ENCODE measurements at regions not wholly inside any gene's neighbourhood (a gene's known extent, or its start where the extent isn't known, plus 50 kb on each side); places are given as distances from the start of the nearest gene placed in this dataset.
"Not testable (repeated sequence)": the region's sequence is repeated elsewhere in the genome, so short reads cannot be mapped to it uniquely, and the experiment has no call there.

DNA sequence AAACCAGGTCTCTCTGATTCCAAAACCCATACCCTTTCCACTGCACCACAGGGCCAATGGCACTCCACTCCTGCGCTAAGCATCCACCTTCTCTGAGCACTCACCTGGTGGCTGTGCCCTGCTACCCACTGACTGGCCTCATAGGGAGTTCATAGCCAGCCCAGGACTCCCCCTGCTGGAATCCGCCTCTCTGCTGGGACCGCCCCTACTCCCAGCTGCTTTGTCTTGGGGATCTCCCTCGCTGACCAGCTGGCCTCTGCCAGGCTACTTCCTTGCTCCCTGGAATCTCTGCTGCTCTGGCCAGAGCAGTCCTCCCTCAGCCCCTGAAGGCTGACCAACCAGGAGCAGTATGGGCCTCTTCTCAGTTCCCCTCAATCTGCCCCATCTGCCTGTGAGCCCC lies 129.7 kb downstream of the FAXC start:
- peak; percentile 5 for DNase-seq (ENCODE audit: low spot score)

DNA sequence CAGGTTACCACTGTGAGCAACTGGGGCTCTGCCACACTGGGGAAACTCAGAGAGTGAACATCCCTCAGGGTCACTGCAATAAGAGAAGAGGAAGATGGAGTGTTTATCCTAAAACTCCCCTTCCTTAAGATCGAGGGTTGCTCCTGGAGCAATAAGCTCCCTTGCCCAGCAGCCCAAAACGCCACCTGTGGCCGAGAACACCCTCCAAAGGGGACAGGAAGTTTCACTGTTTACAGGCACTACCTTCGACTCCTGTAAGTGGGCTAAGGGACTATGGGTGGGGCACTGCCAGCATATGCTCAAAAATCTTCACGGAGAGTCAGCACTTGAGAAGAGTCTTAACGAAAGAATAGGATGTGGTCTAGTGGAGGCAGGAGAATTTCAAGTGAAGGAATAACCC lies 132.5 kb downstream of the FAXC start:
- no peak for DNase-seq (ENCODE audit: low spot score)

DNA sequence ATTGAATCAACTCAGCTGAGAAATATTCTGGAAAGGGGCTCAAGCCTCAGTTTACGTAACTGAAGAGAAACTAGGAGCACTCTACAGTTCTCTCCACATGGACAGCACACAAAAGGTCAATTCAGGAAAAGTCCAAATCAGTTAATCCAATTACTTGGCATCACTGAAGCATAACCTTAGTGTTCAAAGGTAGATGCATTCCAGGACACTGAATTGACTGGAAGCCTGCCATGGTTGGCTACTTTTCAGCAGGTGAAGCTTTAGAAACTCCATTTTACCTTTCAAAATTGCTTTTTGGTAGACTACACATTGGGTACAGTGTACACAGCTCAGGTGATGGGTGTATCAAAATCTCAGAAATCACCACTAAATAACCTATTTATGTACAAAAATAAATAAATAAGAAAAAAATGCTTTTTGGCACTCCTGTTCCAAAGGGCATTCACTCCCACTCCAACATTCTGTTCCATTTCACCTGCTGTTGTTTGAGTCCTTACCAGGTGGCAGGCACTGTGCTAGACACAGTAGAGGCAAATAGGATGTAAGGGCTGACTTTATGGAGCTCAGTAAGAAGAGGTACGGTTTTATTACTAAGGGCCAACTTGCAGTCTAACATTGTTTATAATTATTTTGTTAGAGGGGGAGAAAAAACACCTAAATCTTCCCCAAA lies 153.4 kb downstream of the FAXC start:
- DNase-seq (ENCODE audit: low spot score), result no peak

DNA sequence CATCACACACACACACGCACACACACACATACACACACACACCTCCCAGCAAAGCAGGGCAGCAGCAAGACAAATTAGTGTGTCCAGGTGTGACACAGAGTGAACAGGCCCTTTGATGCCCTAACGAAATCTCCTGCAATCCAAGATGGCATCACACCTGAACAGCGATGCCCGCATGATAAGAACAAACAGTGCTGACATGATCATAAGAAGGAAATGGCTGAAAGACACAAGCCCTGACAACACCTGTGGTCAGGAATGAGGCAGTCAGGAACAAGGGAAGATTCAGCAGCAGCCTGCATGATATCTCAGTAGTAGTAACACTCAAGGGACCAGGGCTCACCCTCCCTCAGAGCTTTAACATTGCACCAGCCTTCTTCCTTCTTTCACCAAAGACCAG lies 156.9 kb downstream of the FAXC start:
- no peak for DNase-seq (ENCODE audit: low spot score)

DNA sequence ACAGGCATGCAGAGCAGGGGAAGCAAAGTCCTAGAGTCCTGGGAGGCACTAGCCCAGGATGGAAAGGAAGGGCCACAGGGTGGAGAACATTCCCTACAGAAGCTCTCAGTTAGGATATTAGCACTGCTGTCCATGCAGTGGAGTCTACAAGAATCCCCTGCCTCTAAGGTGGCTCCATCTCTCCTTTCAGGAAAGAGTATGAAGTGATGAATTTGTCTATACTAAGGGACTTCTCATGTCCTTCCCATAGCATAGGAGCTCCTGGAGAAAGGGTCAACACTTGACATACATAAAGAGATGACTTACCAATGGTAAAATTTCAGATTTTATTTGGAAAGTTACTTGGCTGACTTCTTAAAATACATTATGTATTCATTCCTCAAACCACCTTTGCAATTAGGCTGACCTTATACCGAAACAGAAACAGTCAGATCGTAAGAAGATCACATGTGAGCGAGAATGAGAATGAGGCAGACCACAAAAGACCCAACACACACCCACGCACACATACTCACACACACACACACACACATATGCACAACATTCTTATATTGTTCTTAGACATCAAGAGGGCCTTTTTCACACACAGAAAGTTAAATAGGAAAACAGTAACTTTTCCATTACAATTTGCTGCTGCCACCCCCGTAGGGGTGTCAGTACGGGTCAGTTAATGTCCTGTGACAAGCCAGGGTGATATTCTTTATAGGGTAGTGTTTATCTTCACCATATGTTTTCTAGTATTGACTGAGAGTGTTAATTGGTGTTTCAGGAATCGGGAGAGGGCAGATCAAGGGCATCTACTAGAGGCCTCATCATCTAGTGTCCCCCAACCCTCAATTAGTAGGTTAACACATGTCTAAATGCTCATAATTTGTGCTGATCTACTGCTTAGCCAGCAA lies 159.4 kb downstream of the FAXC start:
- DNase-seq (ENCODE audit: low spot score), result no peak

DNA sequence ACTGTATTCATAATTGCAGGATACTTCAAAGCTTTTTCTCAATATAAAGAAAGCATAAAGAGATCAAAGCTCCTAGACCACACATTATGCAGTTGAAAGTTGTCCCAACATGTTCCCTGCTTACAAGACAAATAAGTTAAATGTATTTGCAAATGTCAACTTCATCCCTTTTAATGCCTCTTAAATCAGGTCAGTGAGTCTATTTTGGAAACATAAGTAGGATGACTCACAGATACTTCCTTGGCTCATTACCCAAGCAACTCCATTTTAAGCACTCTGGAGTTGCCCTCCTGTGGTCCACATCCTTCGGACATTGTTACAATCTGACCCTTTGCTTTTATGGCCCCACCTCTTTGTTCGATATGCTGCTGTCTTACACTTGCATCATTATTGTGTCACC lies 162.0 kb downstream of the FAXC start:
- no peak for DNase-seq (ENCODE audit: low spot score)

DNA sequence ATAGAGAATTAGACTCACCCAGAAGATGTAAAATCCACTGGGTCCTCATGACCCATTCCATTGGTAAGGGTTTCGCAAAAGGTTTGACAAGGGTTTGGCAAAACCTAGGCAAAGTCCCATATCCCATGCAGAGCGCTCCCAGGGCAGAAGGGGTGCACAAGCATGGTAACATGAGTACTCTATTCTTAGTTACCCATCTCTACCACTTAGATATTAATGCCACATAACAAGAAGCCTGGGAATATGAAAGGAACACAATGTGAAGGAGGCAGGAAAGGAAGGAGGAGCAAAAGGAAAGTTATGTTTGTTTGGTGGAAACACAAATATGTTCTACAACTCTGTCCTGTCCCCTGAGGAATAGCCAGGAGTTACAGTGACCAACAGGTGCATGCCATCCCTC lies 163.1 kb downstream of the FAXC start:
- DNase-seq (ENCODE audit: low spot score), result no peak

DNA sequence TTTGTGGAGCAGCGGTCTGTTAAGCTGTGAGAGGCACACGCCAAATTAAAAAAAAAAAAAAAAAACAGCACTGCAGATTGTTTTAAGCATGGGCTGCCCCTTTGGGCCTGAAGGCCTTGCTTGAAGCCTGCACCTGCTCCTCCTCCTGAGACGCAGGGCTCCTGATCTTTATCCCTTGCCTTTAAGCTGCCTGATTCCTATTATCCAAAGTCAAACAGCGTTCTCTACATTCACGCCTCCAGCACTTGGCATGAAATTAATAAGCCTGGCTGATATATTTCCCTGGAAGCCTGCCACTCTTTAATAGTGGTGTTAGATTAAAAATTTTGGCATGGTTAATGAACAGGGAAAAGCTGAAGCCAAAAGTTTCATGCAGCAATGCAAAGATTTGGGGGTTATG lies 163.9 kb downstream of the FAXC start:
- DNase-seq (ENCODE audit: low spot score), result no peak

DNA sequence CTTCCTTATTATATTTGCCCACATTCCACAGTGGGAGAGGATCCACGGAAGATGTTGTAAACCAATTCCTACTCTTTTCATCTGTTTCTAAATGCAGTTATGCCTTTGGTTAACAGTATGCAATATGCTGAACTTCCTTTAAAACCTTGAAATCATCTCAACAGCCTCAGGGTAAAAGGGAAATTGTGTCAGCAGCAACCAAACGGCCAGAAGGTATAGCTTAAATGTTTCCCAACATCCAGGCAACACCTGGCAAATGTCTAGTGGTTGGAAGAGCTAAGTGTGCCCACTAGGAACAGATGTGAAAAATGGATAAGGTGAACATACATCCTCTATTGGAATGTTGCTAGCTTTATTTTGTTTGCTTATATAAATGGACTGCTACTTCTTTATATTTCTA lies 164.8 kb downstream of the FAXC start:
- DNase-seq (ENCODE audit: low spot score), result no peak

DNA sequence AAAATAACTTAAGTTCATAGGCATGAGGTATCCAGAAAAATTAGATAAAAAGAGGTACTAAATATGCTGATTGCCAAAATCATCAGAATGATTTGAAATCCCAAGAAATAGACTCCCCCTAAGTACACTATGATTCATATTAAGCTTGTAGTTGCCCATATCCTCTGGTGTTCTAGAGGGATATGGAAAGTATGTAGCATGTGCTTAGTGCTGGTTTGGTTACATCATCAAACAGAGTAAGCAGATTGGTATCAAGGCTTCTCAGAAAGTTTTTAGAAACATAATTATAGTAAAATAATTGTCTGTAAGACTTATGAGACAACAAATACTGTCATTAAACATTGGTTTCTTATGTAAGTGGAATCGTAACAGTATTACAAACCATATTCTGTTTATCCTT lies 166.4 kb downstream of the FAXC start:
- DNase-seq (ENCODE audit: low spot score), result no peak

DNA sequence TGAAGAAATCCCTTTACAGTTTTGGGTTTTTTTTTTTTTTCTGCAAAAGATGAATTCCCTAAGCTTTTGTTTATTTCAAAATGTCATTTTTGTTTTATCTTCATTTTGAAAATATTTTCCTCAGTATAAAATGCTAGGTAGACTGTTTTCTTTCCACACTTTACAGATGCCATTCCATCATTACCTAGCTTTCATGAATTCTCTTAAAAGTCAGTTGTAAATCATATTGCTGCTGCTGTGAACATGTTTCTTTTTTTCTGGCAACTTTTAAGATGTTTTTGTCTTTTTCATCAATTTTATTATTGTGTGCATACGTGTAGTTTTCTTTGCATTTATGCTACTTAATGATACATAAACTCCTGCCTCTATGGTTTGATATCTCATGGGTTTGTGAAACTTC lies 168.3 kb downstream of the FAXC start:
- no peak for DNase-seq (ENCODE audit: low spot score)

DNA sequence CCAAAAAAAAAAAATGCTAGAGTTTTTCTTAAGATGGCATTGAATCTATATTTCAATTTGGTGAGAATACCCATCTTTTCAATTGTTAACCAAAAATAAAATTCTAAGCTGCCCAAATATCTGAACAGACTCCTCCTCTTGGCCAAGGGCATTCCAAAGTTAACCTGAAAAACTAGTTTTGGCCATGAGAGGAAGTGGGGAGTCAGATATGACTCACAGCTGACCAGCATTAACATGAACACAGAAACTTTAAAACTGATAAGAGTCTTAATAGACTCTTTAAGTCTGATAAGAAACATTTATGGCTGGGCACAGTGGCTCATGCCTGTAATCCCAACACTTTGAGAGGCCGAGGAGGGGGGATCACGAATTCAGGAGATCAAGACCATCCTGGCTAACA lies 171.3 kb downstream of the FAXC start:
- DNase-seq (ENCODE audit: low spot score), result no peak

DNA sequence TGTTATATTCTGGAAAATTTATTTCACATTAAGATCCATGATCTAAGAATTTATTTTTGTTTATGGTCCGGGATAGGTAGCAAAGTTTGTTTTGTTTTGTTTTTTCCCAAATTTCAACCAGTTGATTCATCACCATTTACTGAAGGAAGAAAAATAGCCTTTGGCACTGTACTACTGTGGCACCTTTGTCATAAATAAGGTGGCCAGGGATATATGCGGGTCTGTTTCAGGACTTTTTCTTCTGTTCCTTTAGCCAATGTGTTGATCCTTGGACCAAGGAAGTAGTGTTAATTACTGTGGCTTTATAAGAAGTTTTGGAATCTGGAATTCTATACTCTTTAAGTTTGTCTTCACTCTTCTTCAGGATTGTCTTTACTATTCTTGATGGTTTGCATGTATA lies 171.7 kb downstream of the FAXC start:
- DNase-seq (ENCODE audit: low spot score), result no peak

DNA sequence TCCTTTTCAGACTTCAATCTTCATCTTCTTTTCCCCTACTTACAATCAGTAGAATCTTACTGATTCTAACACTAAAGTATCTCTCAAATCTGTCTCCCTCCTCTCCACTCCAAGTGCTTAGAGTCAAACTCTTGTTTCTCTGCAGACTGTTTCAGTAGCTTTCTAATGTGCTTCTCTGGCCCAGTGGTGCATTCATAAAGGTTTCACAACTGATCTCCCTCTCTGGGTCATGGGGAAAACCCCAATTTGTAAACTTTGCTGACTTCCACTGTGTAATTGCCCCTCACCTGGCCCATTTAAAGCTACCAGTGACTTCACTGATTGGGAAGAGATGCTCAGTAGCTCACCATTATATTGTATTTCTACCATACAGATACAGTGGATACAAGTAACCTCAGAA lies 183.6 kb downstream of the FAXC start:
- DNase-seq (ENCODE audit: low spot score), result no peak

DNA sequence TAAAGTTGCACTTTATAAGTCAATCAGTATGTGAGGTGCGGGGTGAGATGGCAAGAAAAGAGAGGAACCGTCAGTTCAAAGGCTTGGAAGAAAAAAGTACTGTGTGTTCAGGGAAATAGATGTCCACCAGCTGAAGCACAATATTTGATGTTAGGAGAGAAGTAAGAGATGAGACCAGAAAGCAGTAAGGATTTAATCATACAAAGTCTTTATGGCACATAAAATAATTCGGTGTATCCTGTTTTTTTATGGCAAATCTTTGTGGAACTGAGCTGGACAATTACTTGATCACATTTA lies 197.2 kb downstream of the FAXC start:
- no peak for DNase-seq (ENCODE audit: low spot score)

DNA sequence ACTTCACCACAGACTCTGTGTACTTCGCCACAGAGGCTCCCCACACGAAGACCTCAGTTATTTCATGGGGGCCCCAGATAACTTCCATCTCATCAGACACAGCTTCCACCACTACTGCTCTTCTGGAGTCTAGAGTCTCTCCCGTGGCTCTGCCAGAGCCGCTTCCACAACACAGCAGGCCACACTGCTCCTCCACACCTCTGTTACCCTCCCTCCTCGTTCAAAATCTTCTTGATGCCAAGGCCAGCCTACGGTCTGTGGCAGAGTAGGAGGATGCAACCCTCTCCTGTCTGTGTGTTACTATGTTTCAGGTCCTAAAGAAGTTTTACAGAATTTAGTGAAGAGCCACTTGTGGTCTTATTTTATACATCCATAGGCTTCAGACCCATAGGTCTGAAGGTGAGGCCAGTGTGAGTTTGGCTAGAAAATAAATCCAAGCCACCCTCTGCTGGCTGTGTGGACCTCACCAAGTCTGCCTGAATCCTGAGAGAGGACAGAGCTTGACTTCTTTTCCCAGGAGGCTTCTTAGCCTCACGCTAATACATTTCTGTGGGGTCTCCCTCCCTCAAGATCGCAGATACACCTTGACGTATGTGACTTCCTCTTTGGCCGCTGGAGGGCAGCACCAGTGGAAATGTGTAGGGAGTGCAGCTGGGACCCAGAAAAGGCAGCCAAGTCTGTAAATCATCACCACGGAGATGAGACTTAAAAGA lies 197.7 kb downstream of the FAXC start:
- DNase-seq (ENCODE audit: low spot score), result peak; percentile 43

DNA sequence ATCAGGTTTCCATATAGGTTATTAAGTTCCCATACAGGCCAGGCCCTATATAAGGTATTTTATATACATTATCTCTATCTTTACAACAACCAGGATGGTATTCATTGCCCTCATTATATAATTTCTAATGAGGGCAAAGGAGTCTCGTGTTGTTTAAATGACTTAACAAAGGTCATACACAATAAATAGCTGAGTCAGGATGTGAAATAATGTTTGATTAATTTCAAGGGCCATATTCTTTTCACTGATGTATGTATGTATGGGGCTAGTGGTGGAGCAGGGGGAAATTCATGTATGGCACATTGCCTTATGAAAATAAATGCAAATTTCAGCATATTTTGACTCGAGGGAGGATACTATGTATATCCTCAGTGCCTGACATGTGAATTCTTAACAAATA lies 200.7 kb downstream of the FAXC start:
- DNase-seq (ENCODE audit: low spot score), result no peak

DNA sequence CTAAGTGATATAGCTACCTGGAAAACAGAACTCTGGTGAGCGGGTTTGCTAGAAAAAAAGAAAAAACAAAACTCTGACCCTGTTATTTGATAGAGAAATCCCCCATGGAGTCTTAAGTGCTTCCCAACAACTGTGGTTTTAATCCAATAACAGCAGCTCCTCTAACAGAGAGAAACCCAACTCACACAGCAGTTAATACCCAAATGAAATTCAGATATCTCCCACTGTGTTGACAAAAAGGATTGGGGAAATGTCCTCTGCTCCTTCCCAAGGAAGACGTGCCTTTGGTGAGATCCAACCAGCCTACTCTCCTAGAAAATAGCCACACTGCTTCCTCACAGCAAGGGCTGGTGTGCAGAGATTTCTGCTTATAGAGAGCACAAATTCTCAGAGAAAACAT lies 200.4 kb upstream of the FBXL4 start:
- DNase-seq (ENCODE audit: low spot score), result no peak

DNA sequence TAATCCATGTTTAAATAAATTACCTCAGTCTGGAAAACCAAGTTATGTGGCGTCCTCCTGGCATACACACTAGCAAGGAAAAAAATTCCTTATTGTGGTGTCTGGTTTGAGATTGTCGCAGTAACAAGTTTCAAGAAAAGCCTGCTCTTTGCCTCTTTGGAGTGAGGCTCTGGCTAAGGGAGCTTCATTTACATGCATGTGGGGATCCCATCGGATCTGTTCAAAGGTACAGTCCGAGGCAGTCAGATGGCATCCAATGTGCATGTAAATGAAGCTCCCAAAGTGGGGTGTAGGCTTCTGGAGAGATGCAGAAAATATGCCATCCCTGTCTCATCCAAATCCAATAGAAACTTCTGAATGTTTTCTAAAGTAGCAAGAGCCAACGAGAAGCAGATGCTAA lies 199.5 kb upstream of the FBXL4 start:
- DNase-seq (ENCODE audit: low spot score), result no peak

DNA sequence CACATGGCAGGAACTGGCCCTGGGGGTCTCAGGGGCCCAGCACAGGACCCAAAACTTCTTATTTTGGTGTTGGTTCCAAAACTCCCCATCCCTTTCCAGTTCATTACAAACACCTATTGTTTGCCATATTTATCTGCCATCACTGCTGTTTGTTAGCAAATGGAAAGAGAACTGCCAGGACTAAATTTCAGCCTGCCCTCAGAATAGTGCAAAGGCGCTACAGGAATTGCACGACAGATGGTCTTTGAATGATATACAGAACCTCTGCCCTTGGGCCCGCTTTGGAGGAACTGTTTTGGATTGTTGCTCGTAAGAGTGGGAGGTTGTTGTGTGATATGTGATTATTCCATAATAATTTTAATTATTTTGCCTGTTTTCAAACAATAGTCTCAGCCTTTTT lies 199.0 kb upstream of the FBXL4 start:
- DNase-seq (ENCODE audit: low spot score), result no peak

DNA sequence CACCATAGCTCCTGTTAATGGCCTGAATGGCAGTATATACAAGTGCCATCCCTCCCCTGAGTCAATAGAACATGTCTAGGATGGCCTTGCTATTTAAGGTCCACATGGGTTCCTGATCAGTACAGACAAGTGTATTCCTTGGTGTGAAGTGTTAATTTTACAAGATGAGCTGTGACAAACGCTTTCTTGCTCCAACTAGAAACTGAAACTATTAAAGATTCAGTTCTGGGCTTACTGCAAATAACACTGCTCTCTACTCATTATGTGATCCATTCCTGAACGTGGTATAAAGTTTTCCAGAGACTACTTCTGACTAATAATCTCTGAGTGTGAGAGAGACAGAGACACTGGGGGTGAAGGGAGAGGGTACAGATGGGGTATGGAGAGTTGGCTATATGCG lies 198.0 kb upstream of the FBXL4 start:
- no peak for DNase-seq (ENCODE audit: low spot score)

DNA sequence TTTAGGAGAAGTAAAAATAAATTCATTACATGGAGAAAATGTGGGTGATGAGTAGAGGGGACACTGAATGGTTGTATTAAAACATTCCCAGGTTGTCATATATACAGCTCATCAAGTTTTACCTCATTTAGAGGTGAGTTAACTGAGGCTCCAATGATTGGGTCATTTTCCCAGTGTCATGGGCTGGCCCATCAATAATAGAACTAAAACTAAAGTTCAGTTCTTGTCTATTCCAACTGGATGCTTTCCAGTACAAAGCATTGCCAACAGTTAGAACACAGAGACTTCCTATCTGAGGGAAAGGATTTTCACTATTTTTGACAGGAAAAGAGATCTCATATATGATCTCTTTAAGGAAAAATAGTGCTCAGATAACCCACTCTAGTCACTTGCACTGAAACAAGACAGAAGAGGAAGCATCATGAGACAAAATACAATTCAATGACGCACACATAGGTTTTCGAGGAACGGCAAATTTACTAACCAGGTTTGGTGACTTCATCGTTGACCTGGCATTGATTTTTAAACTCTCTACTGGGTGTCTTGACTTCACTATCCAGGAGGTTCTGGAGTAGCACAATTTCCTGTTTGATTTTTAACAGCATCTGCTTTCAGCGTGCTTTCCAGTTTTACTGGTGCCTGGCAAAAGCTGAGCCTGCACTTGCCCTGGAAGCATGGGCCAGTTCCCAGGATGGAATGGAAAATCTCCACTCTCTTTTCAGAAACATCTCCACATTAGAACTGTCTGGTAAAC lies 195.5 kb upstream of the FBXL4 start:
- DNase-seq (ENCODE audit: low spot score), result no peak

DNA sequence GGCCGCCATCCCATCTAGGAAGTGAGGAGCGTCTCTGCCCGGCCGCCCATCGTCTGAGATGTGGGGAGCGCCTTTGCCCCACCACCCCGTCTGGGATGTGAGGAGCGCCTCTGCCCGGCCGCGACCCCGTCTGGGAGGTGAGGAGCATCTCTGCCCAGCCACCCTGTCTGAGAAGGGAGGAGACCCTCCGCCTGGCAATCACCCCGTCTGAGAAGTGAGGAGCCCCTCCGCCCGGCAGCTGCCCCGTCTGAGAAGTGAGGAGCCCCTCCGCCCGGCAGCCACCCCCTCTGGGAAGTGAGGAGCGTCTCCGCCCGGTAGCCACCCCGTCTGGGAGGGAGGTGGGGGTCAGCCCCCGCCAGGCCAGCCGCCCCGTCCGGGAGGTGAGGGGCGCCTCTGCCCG lies 194.2 kb upstream of the FBXL4 start:
- DNase-seq (ENCODE audit: low spot score), result not testable (repeated sequence)

All from GM03348 (cell line).